ENCODE measurements at regions not wholly inside any gene's neighbourhood (a gene's known extent, or its start where the extent isn't known, plus 50 kb on each side); places are given as distances from the start of the nearest gene placed in this dataset.

DNA sequence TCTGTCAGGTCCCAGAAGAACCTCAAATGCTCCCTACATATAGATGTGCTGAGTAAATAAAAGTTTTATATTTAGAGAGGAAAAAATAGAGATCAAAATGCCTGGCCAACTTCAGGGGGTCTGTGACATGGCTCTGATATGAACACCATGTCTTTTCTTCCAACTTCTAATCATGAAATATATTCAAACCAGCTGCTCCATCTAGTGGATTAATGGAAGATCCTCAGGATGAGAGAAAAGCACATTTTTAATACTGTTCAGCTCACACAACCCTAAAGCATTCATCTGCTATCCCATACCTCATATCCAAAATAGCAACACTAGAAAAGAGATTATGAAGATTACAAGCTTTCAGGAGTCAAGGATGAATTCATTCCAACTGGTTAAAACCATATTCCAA is 56.0 kb upstream of the DOCK9 start:
- TF ChIP-seq CTCF (IDR thresholded peaks at IDR 0.05) = peak; percentile 46 to 52
- H3K36me3 ChIP-seq = no peaks in the 10 kb centered on the region
- intact Hi-C loops (cut with DNase I) = loop anchor here in 1 of 2 donors (10.0 kb wide), 2 partner anchors 139 to 199 kb away; no protein-coding TSS in a partner anchor
- peaks cover 0 to 12% of the 10 kb centered on the region in 2 donors for H3K4me1 ChIP-seq
- H3K27me3 ChIP-seq = peaks cover 0 to 80% of the 10 kb centered on the region in 2 donors
- H3K4me3 ChIP-seq = no peak overlapping the region
- DNase-seq (peak in 1 of 4 donors; percentile 40), ATAC-seq (peak; percentile 86)
- peaks cover 0 to 4% of the 10 kb centered on the region in 2 donors for H3K9me3 ChIP-seq
- H3K27ac ChIP-seq = no peak overlapping the region

DNA sequence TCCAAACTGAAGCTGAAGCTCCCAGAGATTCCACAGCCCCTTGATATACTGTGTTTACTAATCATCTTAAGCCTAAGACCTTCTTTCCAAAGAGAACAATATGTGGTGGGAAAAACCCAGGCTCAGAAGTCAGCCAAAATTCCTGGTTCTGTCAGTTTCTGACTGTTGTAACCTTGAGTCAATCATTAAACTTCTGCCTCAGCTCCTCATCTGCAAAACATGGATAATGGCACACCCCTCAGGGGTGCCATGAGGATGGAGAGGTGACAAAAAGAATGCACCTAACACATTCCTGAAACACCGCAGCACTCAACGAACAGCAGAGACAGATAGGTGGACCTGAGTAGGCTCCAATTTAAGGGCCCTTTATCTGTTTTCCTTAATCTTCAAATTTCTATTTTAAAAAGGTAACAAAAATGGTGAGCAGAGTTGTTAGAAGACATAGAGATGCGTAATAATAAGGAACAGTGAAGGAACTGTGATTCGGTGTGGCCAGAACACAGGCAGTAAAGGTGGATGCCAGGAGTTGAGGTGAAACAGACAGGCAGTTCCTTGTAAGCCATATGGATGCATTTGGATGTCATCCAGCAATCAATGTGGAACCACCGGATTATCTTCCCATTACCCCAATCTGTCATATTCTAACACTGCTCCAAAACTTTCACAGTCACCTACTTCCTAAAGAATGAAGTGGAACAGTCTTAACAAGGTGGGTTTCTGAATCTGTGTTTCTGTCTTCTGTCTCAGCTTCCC is 56.6 kb upstream of the DOCK9 start:
- peaks cover 0 to 80% of the 10 kb centered on the region in 2 donors for H3K27me3 ChIP-seq
- peak; percentile 14 for ATAC-seq
- intact Hi-C loops (cut with DNase I) = loop anchor here in 1 of 2 donors (10.0 kb wide), 2 partner anchors 140 to 200 kb away; no protein-coding TSS in a partner anchor
- no peaks in the 10 kb centered on the region for H3K36me3 ChIP-seq
- DNase-seq = no peak
- no peak overlapping the region for H3K27ac ChIP-seq
- no peak for TF ChIP-seq CTCF (IDR thresholded peaks at IDR 0.05)
- no peaks in the 10 kb centered on the region for H3K9me3 ChIP-seq
- no peak overlapping the region for H3K4me3 ChIP-seq
- peaks cover 0 to 12% of the 10 kb centered on the region in 2 donors for H3K4me1 ChIP-seq

DNA sequence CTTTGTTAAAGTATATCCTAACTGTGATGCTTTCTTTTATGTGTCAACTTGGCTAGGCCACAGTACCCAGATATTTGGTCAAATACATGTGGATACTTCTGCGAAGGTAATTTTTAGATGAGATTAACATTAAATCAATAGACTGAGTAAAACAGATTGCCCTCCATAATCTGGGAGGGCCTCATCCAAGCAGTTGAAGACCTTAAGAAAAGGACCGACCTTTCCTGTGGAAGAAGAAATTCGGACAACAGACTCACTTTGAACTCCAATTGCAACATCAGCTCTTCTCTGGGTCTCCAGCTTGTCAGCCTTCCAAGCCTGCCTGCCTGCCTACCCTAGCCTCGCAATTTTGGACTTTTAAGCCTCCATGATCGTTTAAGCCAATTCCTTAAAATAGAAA is 57.9 kb upstream of the DOCK9 start:
- peaks cover 0 to 83% of the 10 kb centered on the region in 2 donors for H3K27me3 ChIP-seq
- no peak for ATAC-seq
- no peaks in the 10 kb centered on the region for H3K9me3 ChIP-seq
- H3K36me3 ChIP-seq = no peaks in the 10 kb centered on the region
- DNase-seq = no peak
- H3K4me3 ChIP-seq = no peak overlapping the region
- intact Hi-C loops (cut with DNase I) = loop anchor here in 1 of 2 donors (10.0 kb wide), 2 partner anchors 141 to 201 kb away; no protein-coding TSS in a partner anchor
- H3K4me1 ChIP-seq = peaks cover 0 to 12% of the 10 kb centered on the region in 2 donors
- no peak for TF ChIP-seq CTCF (IDR thresholded peaks at IDR 0.05)
- H3K27ac ChIP-seq = no peak overlapping the region

DNA sequence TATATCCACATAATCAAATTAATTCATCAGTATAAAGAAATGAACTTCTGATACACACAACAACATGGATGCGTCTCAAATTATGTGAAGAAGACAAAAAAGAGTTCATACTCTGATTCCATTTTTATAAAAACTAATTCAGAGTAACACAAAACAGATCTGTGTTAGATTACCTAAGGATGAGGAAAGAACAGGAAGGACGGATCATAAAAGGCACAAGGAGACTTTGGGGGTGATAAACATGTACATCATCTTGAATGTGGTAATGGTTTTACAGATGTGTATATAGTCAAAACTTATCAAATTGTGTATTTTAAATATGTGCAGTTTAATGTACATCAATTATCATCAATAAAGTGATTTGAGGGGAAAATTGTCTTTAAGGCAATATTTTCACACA is 59.9 kb upstream of the DOCK9 start:
- Histone ChIP-seq H3K27ac (no peak overlapping the region), H3K9me3 (no peaks in the 10 kb centered on the region), H3K36me3 (no peaks in the 10 kb centered on the region), H3K4me3 (no peak overlapping the region), H3K4me1 (peaks cover 0 to 11% of the 10 kb centered on the region in 2 donors), H3K27me3 (peaks cover 0 to 84% of the 10 kb centered on the region in 2 donors)
- no peak for ATAC-seq
- intact Hi-C loops (cut with DNase I) = loop anchor here in 1 of 2 donors (10.0 kb wide), 2 partner anchors 143 to 203 kb away; no protein-coding TSS in a partner anchor
- no peak for DNase-seq
- TF ChIP-seq CTCF (IDR thresholded peaks at IDR 0.05) = no peak

GRCh38 chr13:99039718-99040280 is 61.9 kb upstream of the DOCK9 start:
- Histone ChIP-seq H3K4me3 (no peak overlapping the region), H3K9me3 (no peaks in the 10 kb centered on the region), H3K36me3 (no peaks in the 10 kb centered on the region), H3K27ac (no peak overlapping the region), H3K4me1 (peaks cover 0 to 13% of the 10 kb centered on the region in 2 donors), H3K27me3 (peaks cover 0 to 91% of the 10 kb centered on the region in 2 donors)
- TF ChIP-seq CTCF (IDR thresholded peaks at IDR 0.05) = no peak
- ATAC-seq (no peak), DNase-seq (no peak)
- intact Hi-C loops (cut with DNase I) = loop anchor here in 1 of 2 donors (10.0 kb wide), 2 partner anchors 145 to 205 kb away; no protein-coding TSS in a partner anchor

Data from left lung (tissue), 4 donors.